ENCODE measurements at regions not wholly inside any gene's neighbourhood (a gene's known extent, or its start where the extent isn't known, plus 50 kb on each side); places are given as distances from the start of the nearest gene placed in this dataset.

GRCh38 chr6:16876201-16876600 lies 114.9 kb upstream of the ATXN1 start:
- H3K27me3 ChIP-seq = no peaks in the 10 kb centered on the region
- no peaks in the 10 kb centered on the region for H3K4me1 ChIP-seq
- TF ChIP-seq CTCF (IDR thresholded peaks at IDR 0.05) (no peak), POLR2A (IDR thresholded peaks at IDR 0.05) (no peak)
- H3K9me3 ChIP-seq = no peaks in the 10 kb centered on the region
- DNase-seq = no peak
- H3K4me3 ChIP-seq = no peak overlapping the region
- H3K27ac ChIP-seq = no peak overlapping the region
- intact Hi-C loops (cut with DNase I; ENCODE audit: low total_unique reads) = no loop called here
- no peaks in the 10 kb centered on the region for H3K36me3 ChIP-seq

- Histone ChIP-seq H3K4me1 (no peaks in the 10 kb centered on the region), H3K27ac (no peak overlapping the region), H3K4me3 (no peak overlapping the region), H3K27me3 (no peaks in the 10 kb centered on the region), H3K9me3 (no peaks in the 10 kb centered on the region), H3K36me3 (no peaks in the 10 kb centered on the region)
- DNase-seq = no peak
- no peak for TF ChIP-seq POLR2A (IDR thresholded peaks at IDR 0.05)
- no peak for TF ChIP-seq CTCF (IDR thresholded peaks at IDR 0.05)
- intact Hi-C loops (cut with DNase I; ENCODE audit: low total_unique reads) = no loop called here
Observed at GRCh38 chr6:16873698-16874097, 112.4 kb upstream of the ATXN1 start.

GRCh38 chr6:16872543-16873235 lies 111.4 kb upstream of the ATXN1 start:
- no peak for DNase-seq
- no peaks in the 10 kb centered on the region for H3K4me1 ChIP-seq
- TF ChIP-seq CTCF (IDR thresholded peaks at IDR 0.05) (no peak), POLR2A (IDR thresholded peaks at IDR 0.05) (no peak)
- H3K27me3 ChIP-seq = no peaks in the 10 kb centered on the region
- intact Hi-C loops (cut with DNase I; ENCODE audit: low total_unique reads) = no loop called here
- H3K9me3 ChIP-seq = no peaks in the 10 kb centered on the region
- no peaks in the 10 kb centered on the region for H3K36me3 ChIP-seq
- H3K4me3 ChIP-seq = no peak overlapping the region
- H3K27ac ChIP-seq = no peak overlapping the region

- Histone ChIP-seq H3K36me3 (no peaks in the 10 kb centered on the region), H3K9me3 (no peaks in the 10 kb centered on the region), H3K27me3 (no peaks in the 10 kb centered on the region), H3K27ac (no peak overlapping the region), H3K4me3 (no peak overlapping the region), H3K4me1 (no peaks in the 10 kb centered on the region)
- TF ChIP-seq POLR2A (IDR thresholded peaks at IDR 0.05) (no peak), CTCF (IDR thresholded peaks at IDR 0.05) (no peak)
- intact Hi-C loops (cut with DNase I; ENCODE audit: low total_unique reads) = no loop called here
- DNase-seq = no peak
Observed at GRCh38 chr6:16871047-16871446, 109.8 kb upstream of the ATXN1 start.

- no peak overlapping the region for H3K4me3 ChIP-seq
- no peaks in the 10 kb centered on the region for H3K27me3 ChIP-seq
- DNase-seq = no peak
- TF ChIP-seq POLR2A (IDR thresholded peaks at IDR 0.05) (no peak), CTCF (IDR thresholded peaks at IDR 0.05) (no peak)
- no peaks in the 10 kb centered on the region for H3K4me1 ChIP-seq
- H3K36me3 ChIP-seq = no peaks in the 10 kb centered on the region
- H3K27ac ChIP-seq = no peak overlapping the region
- intact Hi-C loops (cut with DNase I; ENCODE audit: low total_unique reads) = no loop called here
- no peaks in the 10 kb centered on the region for H3K9me3 ChIP-seq
Observed at GRCh38 chr6:16868968-16869367, 107.7 kb upstream of the ATXN1 start.
